GM20000 (cell line): ENCODE measurements at regions not wholly inside any gene's neighbourhood (a gene's known extent, or its start where the extent isn't known, plus 50 kb on each side); places are given as distances from the start of the nearest gene placed in this dataset.

ENCODE experiments used
- DNase-seq: peaks from one replicate; pipeline ENCODE4 v3.0.0; 2012; ENCODE audit warnings: low spot score
- CTCF ChIP-seq: IDR thresholded peaks from 2 replicates; pipeline ENCODE4 v1.5.1; 2012; ENCODE audit warnings: mild to moderate bottlenecking, control low read depth; ENCODE audit errors: extremely low read depth, missing control alignments

GRCh38 chr18:67216846-67217245 lies 299.7 kb downstream of the DSEL start:
- no peak for TF ChIP-seq CTCF
- no peak for DNase-seq

GRCh38 chr18:67215686-67216085 lies 300.8 kb downstream of the DSEL start:
- no peak for DNase-seq
- TF ChIP-seq CTCF: no peak

- no peak for TF ChIP-seq CTCF
- DNase-seq: no peak
Observed at GRCh38 chr18:67211646-67212045, 304.9 kb downstream of the DSEL start.

GRCh38 chr18:67200665-67201064 lies 315.9 kb downstream of the DSEL start:
- no peak for TF ChIP-seq CTCF
- DNase-seq: no peak

- peak; percentile 26 for DNase-seq
- TF ChIP-seq CTCF: peak; percentile 31
Observed at GRCh38 chr18:67199993-67200617, 316.4 kb downstream of the DSEL start.

- no peak for DNase-seq
- TF ChIP-seq CTCF: no peak
Observed at GRCh38 chr18:67194886-67195285, 321.6 kb downstream of the DSEL start.

GRCh38 chr18:67192535-67192934 lies 324.0 kb downstream of the DSEL start:
- DNase-seq: no peak
- no peak for TF ChIP-seq CTCF

- DNase-seq: no peak
Observed at GRCh38 chr18:67183398-67183797, 333.1 kb downstream of the DSEL start.

More at GRCh38 chr18:67183398-67183797, 333.1 kb downstream of the DSEL start:
- no peak for TF ChIP-seq CTCF
